BJ (cell line): ENCODE measurements at regions not wholly inside any gene's neighbourhood (a gene's known extent, or its start where the extent isn't known, plus 50 kb on each side); places are given as distances from the start of the nearest gene placed in this dataset.

Source experiments
- CTCF ChIA-PET: fragments of 350-600 bp; formaldehyde crosslinking; extraction: SDS; loops from one replicate; lab custom pipeline; 2021; ENCODE audit warnings: antibody characterized with exemption, inconsistent platforms; lab: Yijun Ruan, JAX
- POLR2A ChIA-PET: fragments of 300-600 bp; sonication (Branson Sonifier 250); formaldehyde crosslinking; extraction: SDS; loops from one replicate; lab custom pipeline; 2021; ENCODE audit warnings: antibody characterized with exemption; lab: Charles Lee
- DNase-seq: peaks from one replicate; pipeline ENCODE4 v3.0.0-alpha.2; 2011; ENCODE audit warnings: low read depth
- H3K27me3 ChIP-seq: 2 replicates; pipeline ENCODE4 v1.6.0; 2011; ENCODE audit warnings: low read length; ENCODE audit not compliant: control insufficient read depth, insufficient read depth
- H3K36me3 ChIP-seq: 2 replicates; pipeline ENCODE4 v1.5.1; 2011; ENCODE audit warnings: low read length; ENCODE audit not compliant: control insufficient read depth, insufficient read depth
- H3K4me3 ChIP-seq: 2 replicates; pipeline ENCODE4 v1.5.1; 2011; ENCODE audit warnings: low read depth, mild to moderate bottlenecking, control low read depth, low read length
- TF ChIP-seq, protein P1 (sequence below): IDR thresholded peaks from 2 replicates; pipeline ENCODE4 v1.5.1; 2011; ENCODE audit warnings: low read depth, mild to moderate bottlenecking, control low read depth, inconsistent platforms, low read length, moderate library complexity; ENCODE audit not compliant: insufficient read depth

DNA sequence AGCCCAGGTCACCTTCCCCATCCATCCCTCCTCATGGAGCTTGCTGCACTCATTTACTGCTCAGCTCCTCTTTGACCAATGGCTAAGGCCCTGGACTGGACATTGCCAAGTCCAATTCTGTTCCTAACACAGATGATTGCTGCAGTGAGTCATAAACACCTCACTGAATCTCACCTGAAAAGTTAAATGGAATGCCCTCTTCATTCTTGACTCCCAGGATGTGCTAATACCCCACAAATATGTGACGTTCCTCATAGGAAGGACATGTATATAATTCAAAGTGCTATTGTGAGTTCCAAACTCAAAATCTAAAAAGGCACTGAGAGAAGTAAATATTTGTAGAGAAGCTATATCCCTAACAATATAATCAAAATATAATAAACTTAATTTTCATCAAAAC is 73.5 kb upstream of the DLX6 start:
- POLR2A ChIA-PET, result no interaction called here
- CTCF ChIA-PET, result no interaction called here
- Histone ChIP-seq H3K36me3 (no peaks in the 10 kb centered on the region), H3K4me3 (no peak overlapping the region), H3K27me3 (no peaks in the 10 kb centered on the region)
- TF ChIP-seq, protein P1, sequence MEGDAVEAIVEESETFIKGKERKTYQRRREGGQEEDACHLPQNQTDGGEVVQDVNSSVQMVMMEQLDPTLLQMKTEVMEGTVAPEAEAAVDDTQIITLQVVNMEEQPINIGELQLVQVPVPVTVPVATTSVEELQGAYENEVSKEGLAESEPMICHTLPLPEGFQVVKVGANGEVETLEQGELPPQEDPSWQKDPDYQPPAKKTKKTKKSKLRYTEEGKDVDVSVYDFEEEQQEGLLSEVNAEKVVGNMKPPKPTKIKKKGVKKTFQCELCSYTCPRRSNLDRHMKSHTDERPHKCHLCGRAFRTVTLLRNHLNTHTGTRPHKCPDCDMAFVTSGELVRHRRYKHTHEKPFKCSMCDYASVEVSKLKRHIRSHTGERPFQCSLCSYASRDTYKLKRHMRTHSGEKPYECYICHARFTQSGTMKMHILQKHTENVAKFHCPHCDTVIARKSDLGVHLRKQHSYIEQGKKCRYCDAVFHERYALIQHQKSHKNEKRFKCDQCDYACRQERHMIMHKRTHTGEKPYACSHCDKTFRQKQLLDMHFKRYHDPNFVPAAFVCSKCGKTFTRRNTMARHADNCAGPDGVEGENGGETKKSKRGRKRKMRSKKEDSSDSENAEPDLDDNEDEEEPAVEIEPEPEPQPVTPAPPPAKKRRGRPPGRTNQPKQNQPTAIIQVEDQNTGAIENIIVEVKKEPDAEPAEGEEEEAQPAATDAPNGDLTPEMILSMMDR, result no peak
- DNase-seq, result no peak

DNA sequence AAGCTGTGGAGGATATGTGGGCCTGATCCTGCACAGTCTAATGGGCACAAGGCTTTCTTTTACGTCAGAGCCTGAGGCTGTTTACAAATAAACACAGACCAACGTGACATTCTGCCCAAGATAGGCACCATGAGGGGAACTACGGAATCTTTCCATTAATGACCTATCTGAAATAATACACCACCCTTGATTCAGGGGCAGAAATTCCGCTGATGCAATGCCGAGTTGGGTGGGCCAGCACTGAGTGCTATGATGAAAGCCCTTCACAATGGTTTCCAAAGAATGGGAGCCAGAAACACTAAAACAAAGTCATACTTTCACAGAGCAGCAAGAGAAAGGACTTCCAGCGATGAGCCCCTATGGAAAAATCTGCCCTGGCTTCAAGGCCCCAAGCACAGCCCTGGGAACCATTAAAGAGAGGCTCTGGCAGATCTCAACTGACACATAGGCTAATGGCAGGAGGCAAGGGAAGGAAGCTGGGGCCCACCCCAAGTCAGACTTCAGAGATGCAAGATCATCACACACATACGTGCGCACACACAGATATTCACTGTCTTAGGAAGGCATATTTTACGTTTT is 72.2 kb upstream of the DLX6 start:
- no peak for DNase-seq
- CTCF ChIA-PET, result interaction anchor here (1.6 kb wide), 1 partner anchor 95 kb away, joined by 4 read pairs; no protein-coding TSS in a partner anchor
- Histone ChIP-seq H3K27me3 (no peaks in the 10 kb centered on the region), H3K4me3 (no peak overlapping the region), H3K36me3 (no peaks in the 10 kb centered on the region)
- POLR2A ChIA-PET, result no interaction called here
- TF ChIP-seq, protein P1, result no peak

DNA sequence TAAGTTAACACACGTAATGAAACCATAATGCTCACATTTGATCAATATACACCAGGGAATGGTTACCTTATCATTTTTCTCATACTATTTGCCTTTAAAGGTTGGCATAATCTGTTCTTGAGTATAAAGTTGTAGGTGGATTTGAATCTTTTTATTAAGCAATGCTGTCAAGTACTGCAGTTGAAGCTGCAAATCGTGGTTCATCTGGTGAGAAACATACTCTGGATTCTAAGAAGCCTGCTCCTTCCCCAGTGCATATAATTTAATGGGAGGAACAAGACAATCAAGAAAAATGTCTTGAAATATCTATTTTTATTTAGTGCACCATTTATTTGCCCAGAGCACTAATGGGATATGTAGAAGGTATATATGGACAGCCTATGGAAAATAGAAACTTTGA is 68.7 kb upstream of the DLX6 start:
- ChIA-PET CTCF (no interaction called here), POLR2A (no interaction called here)
- no peak for DNase-seq
- Histone ChIP-seq H3K36me3 (no peaks in the 10 kb centered on the region), H3K4me3 (no peak overlapping the region), H3K27me3 (no peaks in the 10 kb centered on the region)
- TF ChIP-seq, protein P1, result no peak

DNA sequence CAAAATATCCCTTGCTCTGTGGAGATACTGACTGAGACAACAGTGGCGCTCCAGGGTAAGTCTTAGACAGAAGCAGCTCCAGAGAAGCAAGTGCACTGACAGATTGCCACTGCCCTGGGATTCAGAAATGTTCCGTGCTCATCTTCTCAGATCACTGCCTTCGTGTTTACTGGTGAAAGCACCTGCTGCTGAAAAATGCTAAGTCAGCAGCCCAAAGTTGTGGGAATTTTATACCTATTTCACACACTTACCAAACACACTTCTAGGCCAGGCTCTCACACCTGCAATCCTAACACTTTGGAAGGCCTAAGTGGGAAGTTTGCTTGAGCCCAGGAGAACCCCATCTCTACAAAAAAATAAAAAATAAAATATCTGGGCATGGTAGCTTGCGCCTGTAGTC is 63.2 kb upstream of the DLX6 start:
- no peak for DNase-seq
- Histone ChIP-seq H3K27me3 (no peaks in the 10 kb centered on the region), H3K36me3 (no peaks in the 10 kb centered on the region), H3K4me3 (no peak overlapping the region)
- TF ChIP-seq, protein P1, result no peak
- CTCF ChIA-PET, result no interaction called here
- POLR2A ChIA-PET, result no interaction called here

DNA sequence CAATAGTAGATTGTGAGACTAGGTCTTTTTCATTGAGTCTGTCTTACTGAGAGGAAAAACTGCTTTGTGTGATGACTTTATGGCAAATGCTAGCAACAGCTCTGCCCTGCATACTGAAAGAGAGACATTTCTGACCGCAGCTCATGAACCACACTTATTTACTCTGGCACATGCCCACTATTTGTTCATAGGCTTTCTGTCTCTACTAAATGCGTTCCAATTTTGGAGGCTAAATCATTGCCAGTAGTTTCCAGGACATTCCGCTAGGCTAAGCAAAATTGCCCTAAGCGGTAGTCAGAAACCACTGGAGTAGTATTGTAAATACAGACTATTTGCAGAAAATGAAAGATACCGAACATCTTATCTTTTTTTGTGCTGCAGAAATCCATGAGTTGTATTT is 55.6 kb upstream of the DLX6 start:
- H3K4me3 ChIP-seq, result no peak overlapping the region
- H3K27me3 ChIP-seq, result no peaks in the 10 kb centered on the region
- CTCF ChIA-PET, result interaction anchor here (1.0 kb wide), 1 partner anchor 12 kb away, joined by 3 read pairs; no protein-coding TSS in a partner anchor
- no peaks in the 10 kb centered on the region for H3K36me3 ChIP-seq
- POLR2A ChIA-PET, result no interaction called here
- no peak for DNase-seq
- TF ChIP-seq, protein P1, result no peak
